Thyroid gland (tissue), 4 donors: ENCODE measurements at regions not wholly inside any gene's neighbourhood (a gene's known extent, or its start where the extent isn't known, plus 50 kb on each side); places are given as distances from the start of the nearest gene placed in this dataset.

Experiments used
- DNase-seq, 2 donors: peaks; one replicate each; pipeline ENCODE4 v3.0.0-alpha.2; 2019
- H3K27ac ChIP-seq, 3 donors: fragments of 200-600 bp; sonication (generic); 1 replicate in 2 of 3; 2 replicates in 1 of 3; pipeline ENCODE4 v1.5.1; 2016 to 2019; ENCODE audit warnings: mild to moderate bottlenecking in 1 of 3, moderate library complexity in 1 of 3
- H3K27me3 ChIP-seq: fragments of 200-600 bp; sonication (generic); one replicate; pipeline ENCODE4 v1.5.1; 2019
- H3K36me3 ChIP-seq, 2 donors: fragments of 200-600 bp; sonication (generic); one replicate each; pipeline ENCODE4 v1.5.1; 2016 to 2019
- H3K4me1 ChIP-seq, 2 donors: fragments of 200-600 bp; sonication (generic); one replicate each; pipeline ENCODE4 v1.5.1; 2017 to 2019
- H3K4me3 ChIP-seq, 3 donors: fragments of 200-600 bp; sonication (generic); replicated peaks in 1 of 3; 1 replicate in 2 of 3; 2 replicates in 1 of 3; pipeline ENCODE4 v1.5.1; 2016; ENCODE audit warnings: mild to moderate bottlenecking in 1 of 3
- H3K9me3 ChIP-seq: fragments of 200-600 bp; sonication (generic); one replicate; pipeline ENCODE4 v1.5.1; 2017
- POLR2A ChIP-seq, 2 donors: fragments of 450-650 bp; IDR thresholded peaks; one replicate each; pipeline ENCODE4 v1.6.1; 2017; ENCODE audit warnings: antibody characterized with exemption in 2 of 2, mild to moderate bottlenecking in 2 of 2, moderate library complexity in 1 of 2
- WGBS, 2 donors: methylation state at CpG; one replicate each; pipeline ENCODE4 v1.1.5; 2017; 5-methylcytosine and 5-hydroxymethylcytosine counted together
- intact Hi-C: fragments of 100-400 bp; cut with DNase I; formaldehyde crosslinking; loops from one replicate; pipeline ENCODE4 v1.15.1; 2023
- TF ChIP-seq, protein P1 (sequence below), 6 experiments: fragments of 200-600 bp in 3 of 6; fragments of 450-650 bp in 3 of 6; sonication (generic) in 3 of 6; IDR thresholded peaks; one replicate each; pipeline ENCODE4 v1.5.1; 2016 to 2019; ENCODE audit warnings: antibody characterized with exemption in 6 of 6, mild to moderate bottlenecking in 2 of 6, inconsistent platforms in 1 of 6, moderate library complexity in 1 of 6

DNA sequence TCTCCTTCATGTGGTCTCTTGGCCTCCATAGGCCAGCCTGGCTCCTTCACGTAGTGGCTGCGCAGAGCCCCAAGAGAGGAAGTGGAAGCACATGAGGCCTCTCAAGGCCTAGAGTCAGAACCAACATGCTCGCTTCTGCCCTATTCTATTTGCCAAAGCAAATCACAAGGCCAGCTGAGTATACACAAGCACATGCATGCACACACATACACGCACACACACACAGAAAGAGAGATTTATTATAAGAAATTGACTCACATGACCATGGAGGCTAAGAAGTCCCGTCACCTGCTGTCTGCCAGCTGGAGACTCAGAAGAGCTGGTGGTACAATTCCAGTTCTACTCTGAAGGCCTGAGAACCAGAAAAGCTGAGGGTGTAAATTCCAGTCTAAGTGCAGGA lies 64.3 kb upstream of the NRP1 start:
- no peaks in the 10 kb centered on the region for H3K9me3 ChIP-seq
- no peaks in the 10 kb centered on the region for H3K4me1 ChIP-seq
- no peak for DNase-seq
- intact Hi-C loops: no loop called here
- H3K27ac ChIP-seq: no peak overlapping the region
- WGBS, 2 donors: 84 to 90% methylated on average over 5 of the region's 5 CpGs
- TF ChIP-seq POLR2A (IDR thresholded peaks at IDR 0.05): no peak
- TF ChIP-seq, protein P1, sequence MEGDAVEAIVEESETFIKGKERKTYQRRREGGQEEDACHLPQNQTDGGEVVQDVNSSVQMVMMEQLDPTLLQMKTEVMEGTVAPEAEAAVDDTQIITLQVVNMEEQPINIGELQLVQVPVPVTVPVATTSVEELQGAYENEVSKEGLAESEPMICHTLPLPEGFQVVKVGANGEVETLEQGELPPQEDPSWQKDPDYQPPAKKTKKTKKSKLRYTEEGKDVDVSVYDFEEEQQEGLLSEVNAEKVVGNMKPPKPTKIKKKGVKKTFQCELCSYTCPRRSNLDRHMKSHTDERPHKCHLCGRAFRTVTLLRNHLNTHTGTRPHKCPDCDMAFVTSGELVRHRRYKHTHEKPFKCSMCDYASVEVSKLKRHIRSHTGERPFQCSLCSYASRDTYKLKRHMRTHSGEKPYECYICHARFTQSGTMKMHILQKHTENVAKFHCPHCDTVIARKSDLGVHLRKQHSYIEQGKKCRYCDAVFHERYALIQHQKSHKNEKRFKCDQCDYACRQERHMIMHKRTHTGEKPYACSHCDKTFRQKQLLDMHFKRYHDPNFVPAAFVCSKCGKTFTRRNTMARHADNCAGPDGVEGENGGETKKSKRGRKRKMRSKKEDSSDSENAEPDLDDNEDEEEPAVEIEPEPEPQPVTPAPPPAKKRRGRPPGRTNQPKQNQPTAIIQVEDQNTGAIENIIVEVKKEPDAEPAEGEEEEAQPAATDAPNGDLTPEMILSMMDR (IDR thresholded peaks at IDR 0.05): no peak
- no peaks in the 10 kb centered on the region for H3K36me3 ChIP-seq
- no peak overlapping the region for H3K4me3 ChIP-seq
- no peaks in the 10 kb centered on the region for H3K27me3 ChIP-seq

DNA sequence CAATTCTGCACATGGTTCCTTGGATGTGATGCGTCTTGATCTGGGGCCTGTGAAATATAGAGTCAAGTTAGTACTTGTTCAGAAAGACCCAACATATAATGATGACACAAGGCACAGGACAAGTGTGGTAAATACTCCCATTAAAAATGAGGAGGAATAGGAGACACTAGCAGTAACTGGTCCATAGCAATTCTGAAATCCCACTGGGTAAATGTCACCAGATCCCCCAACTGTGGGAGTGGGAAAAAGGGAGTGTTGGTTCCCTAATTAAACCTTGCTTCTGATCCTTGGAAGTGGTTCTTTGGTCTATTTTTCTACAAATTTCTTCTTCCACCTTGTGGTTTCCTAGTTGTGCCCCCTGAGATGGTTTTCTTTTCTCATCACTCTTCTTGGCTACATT lies 62.5 kb upstream of the NRP1 start:
- no peaks in the 10 kb centered on the region for H3K36me3 ChIP-seq
- TF ChIP-seq, protein P1 (IDR thresholded peaks at IDR 0.05): no peak
- TF ChIP-seq POLR2A (IDR thresholded peaks at IDR 0.05): no peak
- H3K27ac ChIP-seq: no peak overlapping the region
- intact Hi-C loops: no loop called here
- no peak overlapping the region for H3K4me3 ChIP-seq
- no peak for DNase-seq
- H3K4me1 ChIP-seq: no peaks in the 10 kb centered on the region
- WGBS, 2 donors: 33 to 56% methylated on average over 1 of the region's 1 CpG
- no peaks in the 10 kb centered on the region for H3K9me3 ChIP-seq
- H3K27me3 ChIP-seq: no peaks in the 10 kb centered on the region

DNA sequence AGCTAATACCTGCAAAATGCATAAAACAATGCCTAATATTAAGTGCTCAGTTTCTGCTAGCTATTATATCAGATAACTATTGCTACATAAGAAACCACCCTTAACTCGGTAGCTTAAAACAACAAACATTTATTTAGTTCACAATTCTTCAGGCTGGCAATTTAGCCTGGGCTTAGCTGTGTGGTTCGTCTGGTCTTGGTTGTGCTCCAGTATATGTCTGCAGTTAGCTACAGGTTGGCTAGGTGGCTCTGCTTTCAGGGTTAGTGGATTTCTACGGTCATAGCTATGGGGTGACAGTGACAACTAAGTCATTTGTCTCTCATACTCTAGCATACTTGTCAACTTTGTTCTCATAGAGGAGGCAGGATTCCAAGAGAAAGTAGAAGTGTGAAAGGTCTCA lies 61.8 kb upstream of the NRP1 start:
- no peaks in the 10 kb centered on the region for H3K4me1 ChIP-seq
- no peaks in the 10 kb centered on the region for H3K9me3 ChIP-seq
- H3K4me3 ChIP-seq: no peak overlapping the region
- no peak for DNase-seq
- intact Hi-C loops: no loop called here
- WGBS, 2 donors: 93 to 94% methylated on average over 3 of the region's 3 CpGs
- TF ChIP-seq POLR2A (IDR thresholded peaks at IDR 0.05): no peak
- TF ChIP-seq, protein P1 (IDR thresholded peaks at IDR 0.05): no peak
- H3K36me3 ChIP-seq: no peaks in the 10 kb centered on the region
- H3K27ac ChIP-seq: no peak overlapping the region
- H3K27me3 ChIP-seq: no peaks in the 10 kb centered on the region

DNA sequence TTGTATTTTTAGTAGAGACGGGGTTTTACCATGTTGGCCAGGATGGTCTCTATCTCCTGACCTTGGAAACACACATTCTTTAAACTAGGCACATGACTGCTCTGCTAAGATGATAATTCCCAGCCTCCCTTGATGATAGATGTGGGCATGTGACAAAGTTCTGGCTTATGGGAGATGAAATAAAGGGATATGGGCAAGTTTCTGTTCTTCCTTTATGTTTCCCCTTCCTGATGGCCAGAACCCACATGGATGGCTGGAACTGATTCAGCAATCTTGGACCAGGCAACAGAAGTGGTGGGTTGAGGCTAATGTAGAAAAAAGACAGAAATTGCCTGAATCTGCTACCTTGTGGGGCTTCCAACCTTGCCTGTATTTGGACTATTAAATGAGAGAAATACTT lies 60.7 kb upstream of the NRP1 start:
- TF ChIP-seq POLR2A (IDR thresholded peaks at IDR 0.05): no peak
- TF ChIP-seq, protein P1 (IDR thresholded peaks at IDR 0.05): no peak
- no peak overlapping the region for H3K4me3 ChIP-seq
- H3K9me3 ChIP-seq: no peaks in the 10 kb centered on the region
- WGBS, 2 donors: 67 to 100% methylated on average over 1 of the region's 1 CpG
- H3K4me1 ChIP-seq: no peaks in the 10 kb centered on the region
- no peak for DNase-seq
- no peaks in the 10 kb centered on the region for H3K27me3 ChIP-seq
- intact Hi-C loops: no loop called here
- no peaks in the 10 kb centered on the region for H3K36me3 ChIP-seq
- H3K27ac ChIP-seq: no peak overlapping the region

DNA sequence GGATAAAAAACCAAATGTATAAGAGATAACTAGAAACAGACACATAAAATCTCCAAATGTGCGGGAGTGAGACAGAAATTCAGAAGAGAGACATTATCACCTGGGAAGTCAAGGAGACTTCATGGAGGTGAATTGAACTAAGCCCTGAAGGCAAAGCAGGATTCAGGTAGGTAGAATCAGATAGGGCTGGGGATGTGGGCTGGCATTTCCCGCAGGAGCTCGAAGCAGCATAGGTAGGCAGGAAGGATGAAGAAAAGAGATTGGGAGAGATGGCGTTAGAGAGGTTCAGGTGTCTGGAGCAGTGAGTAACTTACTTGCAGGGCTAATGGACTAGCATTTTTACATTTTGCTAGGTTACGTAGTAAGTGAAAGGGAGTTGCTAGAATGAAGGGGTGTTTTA lies 58.2 kb upstream of the NRP1 start:
- Histone ChIP-seq H3K9me3 (no peaks in the 10 kb centered on the region), H3K27me3 (no peaks in the 10 kb centered on the region), H3K36me3 (no peaks in the 10 kb centered on the region), H3K4me1 (no peaks in the 10 kb centered on the region), H3K4me3 (no peak overlapping the region), H3K27ac (no peak overlapping the region)
- TF ChIP-seq, protein P1 (IDR thresholded peaks at IDR 0.05): no peak
- TF ChIP-seq POLR2A (IDR thresholded peaks at IDR 0.05): no peak
- intact Hi-C loops: no loop called here
- 83 to 88% methylated on average over 5 of the region's 5 CpGs for WGBS, 2 donors
- DNase-seq: no peak
